GM12878 (cell line): ENCODE measurements at regions not wholly inside any gene's neighbourhood (a gene's known extent, or its start where the extent isn't known, plus 50 kb on each side); places are given as distances from the start of the nearest gene placed in this dataset.

Experiments
- ATAC-seq: fragments of 200-7000 bp; cut with Tn5 transposase; 3 replicates; pipeline ENCODE4 v1.9.1; 2020; ENCODE audit warnings: mild to moderate bottlenecking, moderate library complexity
- BruUV-seq: library from RNA; stranded (reverse); fragments of 400-500 nt; replicated peaks from 2 replicates; lab custom pipeline; 2021; lab: Mats Ljungman, UMichigan
- CTCF ChIA-PET: fragments of 300-600 bp; sonication (Branson Sonifier 250); formaldehyde crosslinking; extraction: SDS; loops from one replicate; lab custom pipeline; 2021; ENCODE audit warnings: inconsistent platforms; lab: Yijun Ruan, JAX
- POLR2A ChIA-PET: fragments of 350-600 bp; formaldehyde crosslinking; extraction: SDS; loops from one replicate; lab custom pipeline; 2021; ENCODE audit warnings: inconsistent platforms; lab: Charles Lee
- RAD21 ChIA-PET: fragments of 300-600 bp; sonication (Branson Sonifier 250); formaldehyde crosslinking; loops from one replicate; lab custom pipeline; 2023; ENCODE audit warnings: antibody characterized with exemption; ENCODE audit not compliant: unreplicated experiment; lab: Charles Lee
- SMC1A ChIA-PET: fragments of 300-600 bp; sonication (Branson Sonifier 250); formaldehyde crosslinking; loops from one replicate; lab custom pipeline; 2023; ENCODE audit not compliant: unreplicated experiment, uncharacterized antibody; lab: Charles Lee
- DNase-seq: peaks from one replicate; pipeline ENCODE4 v3.0.0-alpha.2; 2011; ENCODE audit warnings: low read depth, low spot score
- FAIRE-seq: peaks from 3 replicates; lab custom pipeline; 2011; peaks lifted over from hg19 to GRCh38; lab: Jason Lieb, UNC
- H2AFZ ChIP-seq: 2 replicates; pipeline ENCODE4 v1.6.0; 2011; ENCODE audit warnings: low read depth, low read length, control low read depth; ENCODE audit not compliant: control insufficient read depth
- H3K27ac ChIP-seq: 2 replicates; pipeline ENCODE4 v1.5.1; 2011; ENCODE audit warnings: control low read depth; ENCODE audit not compliant: control insufficient read depth, insufficient read depth
- H3K27me3 ChIP-seq, 2 experiments: replicated peaks in 1 of 2; 2 replicates each; pipeline versions ENCODE4 v1.6.0 to v1.6.1; 2011; ENCODE audit warnings: low read length in 1 of 2; ENCODE audit not compliant: control insufficient read depth in 2 of 2, insufficient read depth in 2 of 2
- H3K36me3 ChIP-seq, 2 experiments: 2 replicates each; pipeline ENCODE4 v1.5.1; 2011; ENCODE audit warnings: low read length in 1 of 2; ENCODE audit not compliant: control insufficient read depth in 2 of 2, insufficient read depth in 2 of 2
- H3K4me1 ChIP-seq: 2 replicates; pipeline ENCODE4 v1.6.1; 2011; ENCODE audit warnings: mild to moderate bottlenecking, low read length, moderate library complexity, mixed read lengths; ENCODE audit not compliant: control insufficient read depth, insufficient read depth
- H3K4me2 ChIP-seq: 2 replicates; pipeline ENCODE4 v1.6.0; 2011; ENCODE audit warnings: control low read depth; ENCODE audit not compliant: control insufficient read depth, insufficient read depth
- H3K4me3 ChIP-seq: fragments of 200-600 bp; sonication (generic); 2 replicates; pipeline ENCODE4 v1.5.1; 2016
- H3K79me2 ChIP-seq: 2 replicates; pipeline ENCODE4 v1.6.0; 2011; ENCODE audit warnings: low read length; ENCODE audit not compliant: control insufficient read depth, insufficient read depth
- H3K9ac ChIP-seq: 2 replicates; pipeline ENCODE4 v1.8.0; 2011; ENCODE audit warnings: low read length, control low read depth, mixed read lengths; ENCODE audit not compliant: control insufficient read depth, insufficient read depth
- H3K9me3 ChIP-seq: replicated peaks from 3 replicates; pipeline ENCODE4 v1.5.1; 2011; ENCODE audit warnings: mild to moderate bottlenecking, low read length; ENCODE audit not compliant: control insufficient read depth, insufficient read depth
- H4K20me1 ChIP-seq: 2 replicates; pipeline ENCODE4 v1.6.0; 2011; ENCODE audit not compliant: control insufficient read depth, insufficient read depth
- ATF7 ChIP-seq: fragments of 450-650 bp; IDR thresholded peaks from 2 replicates; pipeline ENCODE4 v1.6.1; 2016; ENCODE audit warnings: low read depth, mild to moderate bottlenecking
- CBFB ChIP-seq: IDR thresholded peaks from 2 replicates; pipeline ENCODE4 v1.6.1; 2016; ENCODE audit warnings: antibody characterized with exemption, low read depth
- CHD1 ChIP-seq: IDR thresholded peaks from 2 replicates; pipeline ENCODE4 v1.6.1; 2012; ENCODE audit warnings: low read depth, low read length, improper control_type of control experiment
- CHD2 ChIP-seq: IDR thresholded peaks from 2 replicates; pipeline ENCODE4 v1.6.1; 2011; ENCODE audit warnings: low read depth, low read length, improper control_type of control experiment, borderline replicate concordance
- DPF2 ChIP-seq: fragments of 450-650 bp; IDR thresholded peaks from 2 replicates; pipeline ENCODE4 v1.6.1; 2017; ENCODE audit warnings: mild to moderate bottlenecking
- EED ChIP-seq: sonication (generic); IDR thresholded peaks from 2 replicates; pipeline ENCODE4 v1.6.1; 2016; ENCODE audit warnings: antibody characterized with exemption, low read depth
- ESRRA ChIP-seq: IDR thresholded peaks from 2 replicates; pipeline ENCODE4 v1.6.1; 2012; ENCODE audit warnings: mild to moderate bottlenecking, low read length, improper control_type of control experiment
- EZH2 ChIP-seq: IDR thresholded peaks from 2 replicates; pipeline ENCODE4 v1.6.1; 2012; ENCODE audit warnings: low read depth, mild to moderate bottlenecking, control low read depth, inconsistent platforms, low read length, borderline replicate concordance; ENCODE audit not compliant: control insufficient read depth
- FOS ChIP-seq: IDR thresholded peaks from 3 replicates; pipeline ENCODE4 v1.6.1; 2011; ENCODE audit warnings: borderline replicate concordance; ENCODE audit not compliant: insufficient read length; ENCODE audit errors: extremely low read depth
- GABPA ChIP-seq: IDR thresholded peaks from 2 replicates; pipeline ENCODE4 v1.6.1; 2014; ENCODE audit warnings: antibody characterized with exemption, low read depth, mild to moderate bottlenecking, inconsistent platforms
- IKZF1 ChIP-seq: fragments of 450-650 bp; conservative IDR thresholded peaks from 2 replicates; pipeline ENCODE4 v1.6.1; 2017; ENCODE audit warnings: antibody characterized with exemption, mild to moderate bottlenecking
- IKZF2 ChIP-seq, 2 experiments: fragments of 450-650 bp; IDR thresholded peaks; 2 replicates each; pipeline ENCODE4 v1.6.1; 2017; ENCODE audit warnings: mild to moderate bottlenecking in 2 of 2, moderate library complexity in 2 of 2
- MEF2A ChIP-seq: IDR thresholded peaks from 2 replicates; pipeline ENCODE4 v1.6.1; 2011; ENCODE audit warnings: low read depth, mild to moderate bottlenecking, low read length, moderate library complexity; ENCODE audit not compliant: insufficient read depth
- MYB ChIP-seq: fragments of 150-350 bp; IDR thresholded peaks from 2 replicates; pipeline ENCODE4 v1.6.1; 2014; ENCODE audit warnings: mild to moderate bottlenecking, low read depth, low read length, borderline replicate concordance
- NBN ChIP-seq: fragments of 450-650 bp; IDR thresholded peaks from 2 replicates; pipeline ENCODE4 v1.6.1; 2016
- NFIC ChIP-seq: IDR thresholded peaks from 2 replicates; pipeline ENCODE4 v1.6.1; 2012; ENCODE audit warnings: low read depth, mild to moderate bottlenecking, inconsistent platforms, low read length, moderate library complexity
- PAX5 ChIP-seq: IDR thresholded peaks from 2 replicates; pipeline ENCODE4 v1.6.1; 2011; ENCODE audit warnings: low read depth, low read length, borderline replicate concordance
- PML ChIP-seq: IDR thresholded peaks from 2 replicates; pipeline ENCODE4 v1.6.1; 2012; ENCODE audit warnings: low read length, inconsistent platforms
- POLR2AphosphoS2 ChIP-seq: IDR thresholded peaks from 2 replicates; pipeline ENCODE4 v1.6.1; 2011; ENCODE audit warnings: low read depth, mild to moderate bottlenecking, low read length, improper control_type of control experiment, moderate library complexity
- RCOR1 ChIP-seq: conservative IDR thresholded peaks from 2 replicates; pipeline ENCODE4 v1.6.1; 2012; ENCODE audit warnings: low read depth, low read length, improper control_type of control experiment
- RELB ChIP-seq: fragments of 450-650 bp; IDR thresholded peaks from 2 replicates; pipeline ENCODE4 v1.6.1; 2017; ENCODE audit warnings: low read depth, mild to moderate bottlenecking, moderate library complexity
- SIX5 ChIP-seq: IDR thresholded peaks from 2 replicates; pipeline ENCODE4 v1.6.1; 2011; ENCODE audit warnings: mild to moderate bottlenecking, low read depth, low read length, moderate library complexity; ENCODE audit not compliant: severe bottlenecking
- SREBF2 ChIP-seq: IDR thresholded peaks from 2 replicates; pipeline ENCODE4 v1.6.1; 2012; ENCODE audit warnings: mild to moderate bottlenecking, low read length
- STAT1 ChIP-seq: fragments of 450-650 bp; conservative IDR thresholded peaks from 2 replicates; pipeline ENCODE4 v1.6.1; 2014; ENCODE audit warnings: antibody characterized with exemption, mild to moderate bottlenecking
- TAF1 ChIP-seq: IDR thresholded peaks from 2 replicates; pipeline ENCODE4 v1.6.1; 2011; ENCODE audit warnings: mild to moderate bottlenecking, low read depth, low read length, borderline replicate concordance
- WGBS: methylation state at CpG from one replicate; pipeline ENCODE4 v1.1.6; 2016; ENCODE audit warnings: low lambda C conversion rate; ENCODE audit not compliant: insufficient replicate concordance, insufficient coverage; ENCODE audit errors: missing lambda C conversion rate; 5-methylcytosine and 5-hydroxymethylcytosine counted together
- in situ Hi-C: fragments of 300-500 bp; cut with MboI; formaldehyde crosslinking; loops from 9 replicates; pipeline ENCODE4 v1.14.3; 2018; ENCODE audit warnings: mixed read lengths
- intact Hi-C: fragments of 100-400 bp; cut with micrococcal nuclease; formaldehyde crosslinking; loops from one replicate; pipeline ENCODE4 v1.14.2; 2022; ENCODE audit not compliant: unreplicated experiment

GRCh38 chr13:112234131-112234875 is 141.9 kb upstream of the SPACA7 start (continued):
- TF ChIP-seq RCOR1, result no peak
- TF ChIP-seq EZH2, result no peak
- no peak for TF ChIP-seq SREBF2
- TF ChIP-seq NBN, result no peak
- no peak for TF ChIP-seq STAT1

- no peaks in the 10 kb centered on the region for H3K4me1 ChIP-seq
- H4K20me1 ChIP-seq, result no peaks in the 10 kb centered on the region
- H3K79me2 ChIP-seq, result no peaks in the 10 kb centered on the region
- H2AFZ ChIP-seq, result no peak overlapping the region
- H3K9ac ChIP-seq, result no peak overlapping the region
- in situ Hi-C loops, result no loop called here
- no TSS peak for BruUV-seq
- H3K27ac ChIP-seq, result no peak overlapping the region
- H3K9me3 ChIP-seq, result no peaks in the 10 kb centered on the region; the same call in 2 of the 3 replicates
- intact Hi-C loops, result no loop called here
- H3K4me2 ChIP-seq, result no peak overlapping the region
- RAD21 ChIA-PET, result no interaction called here
- ATAC-seq, result no peak
- DNase-seq, result no peak
- H3K4me3 ChIP-seq, result no peak overlapping the region
- SMC1A ChIA-PET, result no interaction called here
- 18% methylated on average over 7 of the region's 7 CpGs for WGBS
- no peaks in the 10 kb centered on the region for H3K36me3 ChIP-seq
- no peak for FAIRE-seq
- POLR2A ChIA-PET, result no interaction called here
- CTCF ChIA-PET, result no interaction called here
- no peak for TF ChIP-seq FOS
- TF ChIP-seq TAF1, result no peak
- TF ChIP-seq GABPA, result no peak
- no peak for TF ChIP-seq MEF2A
- TF ChIP-seq ATF7, result no peak
- TF ChIP-seq EED, result no peak
- no peak for TF ChIP-seq CBFB
- TF ChIP-seq CHD2, result no peak
- no peak for TF ChIP-seq DPF2
- no peak for TF ChIP-seq POLR2AphosphoS2
- no peak for TF ChIP-seq RELB
- TF ChIP-seq PAX5, result no peak
- no peak for TF ChIP-seq IKZF2 (IDR thresholded peaks at IDR 0.05)
- no peak for TF ChIP-seq ESRRA
- no peak for TF ChIP-seq SIX5
- no peak for TF ChIP-seq IKZF1
- TF ChIP-seq CHD1, result no peak
- TF ChIP-seq PML, result no peak
- no peak for TF ChIP-seq NFIC
- no peak for TF ChIP-seq MYB
- H3K27me3 ChIP-seq, result no peaks in the 10 kb centered on the region
Measured at GRCh38 chr13:112236016-112236415, 140.1 kb upstream of the SPACA7 start.
